H1 (cell line): ENCODE measurements at regions not wholly inside any gene's neighbourhood (a gene's known extent, or its start where the extent isn't known, plus 50 kb on each side); places are given as distances from the start of the nearest gene placed in this dataset.

Experiments used
- CTCF ChIA-PET: fragments of 300-600 bp; sonication (Branson Sonifier 250); formaldehyde crosslinking; loops from one replicate; lab custom pipeline; 2021; ENCODE audit not compliant: partially characterized antibody; lab: Charles Lee
- POLR2A ChIA-PET: fragments of 300-600 bp; sonication (Branson Sonifier 250); formaldehyde crosslinking; loops from one replicate; lab custom pipeline; 2021; ENCODE audit warnings: inconsistent platforms; ENCODE audit not compliant: partially characterized antibody; lab: Charles Lee
- DNase-seq, 2 experiments: peaks; one replicate each; pipeline versions ENCODE4 v3.0.0 to v3.0.0-alpha.2; 2010 to 2022; ENCODE audit warnings: low spot score in 2 of 2, low read depth in 1 of 2, mixed read lengths in 1 of 2
- FAIRE-seq: peaks from 2 replicates; lab custom pipeline; 2011; peaks lifted over from hg19 to GRCh38; lab: Jason Lieb, UNC
- H2AFZ ChIP-seq: 2 replicates; pipeline ENCODE4 v1.8.1; 2012; ENCODE audit warnings: low read length, inconsistent platforms
- H2AK5ac ChIP-seq: 2 replicates; pipeline ENCODE4 v1.6.1; 2013; ENCODE audit warnings: low read depth, low read length
- H2BK120ac ChIP-seq: replicated peaks from 2 replicates; pipeline ENCODE3; 2013; ENCODE audit warnings: low read depth, low read length, inconsistent platforms
- H2BK12ac ChIP-seq: 2 replicates; pipeline ENCODE4 v1.6.1; 2013; ENCODE audit warnings: low read depth, low read length
- H2BK15ac ChIP-seq: 2 replicates; pipeline ENCODE4 v1.6.1; 2013; ENCODE audit warnings: low read length
- H2BK20ac ChIP-seq: 2 replicates; pipeline ENCODE4 v1.6.1; 2013; ENCODE audit warnings: low read length
- H2BK5ac ChIP-seq: 2 replicates; pipeline ENCODE4 v1.6.1; 2013; ENCODE audit warnings: low read depth, low read length
- H3K14ac ChIP-seq: 2 replicates; pipeline ENCODE4 v1.6.1; 2013; ENCODE audit warnings: inconsistent platforms; ENCODE audit not compliant: insufficient read length
- H3K18ac ChIP-seq: 2 replicates; pipeline ENCODE4 v1.6.1; 2013; ENCODE audit warnings: low read length; ENCODE audit errors: extremely low read depth
- H3K23ac ChIP-seq: 2 replicates; pipeline ENCODE4 v1.6.1; 2013; ENCODE audit warnings: inconsistent platforms; ENCODE audit not compliant: insufficient read length
- H3K23me2 ChIP-seq: 2 replicates; pipeline ENCODE4 v1.6.1; 2013; ENCODE audit warnings: low read depth, low read length
- H3K27ac ChIP-seq: 2 replicates; pipeline ENCODE4 v1.6.1; 2011; ENCODE audit warnings: low read depth, low read length, inconsistent platforms
- H3K27me3 ChIP-seq, 4 experiments: replicated peaks in 1 of 4; 1 replicate in 1 of 4; 2 replicates in 3 of 4; pipeline versions ENCODE4 v1.6.1 to v1.8.1; 2011 to 2013; ENCODE audit warnings: low read length in 3 of 4, mild to moderate bottlenecking in 3 of 4, inconsistent platforms in 2 of 4, mixed read lengths in 2 of 4, moderate library complexity in 1 of 4; ENCODE audit not compliant: control insufficient read depth in 3 of 4, insufficient read depth in 3 of 4; ENCODE audit errors: extremely low read depth in 1 of 4
- H3K36me3 ChIP-seq, 4 experiments: 2 replicates each; pipeline versions ENCODE4 v1.6.1 to v1.8.1; 2011 to 2013; ENCODE audit warnings: mild to moderate bottlenecking in 4 of 4, low read length in 3 of 4, moderate library complexity in 2 of 4, control low read depth in 1 of 4, inconsistent platforms in 1 of 4; ENCODE audit not compliant: insufficient read depth in 4 of 4, control insufficient read depth in 2 of 4
- H3K4ac ChIP-seq: replicated peaks from 2 replicates; pipeline ENCODE3; 2013; ENCODE audit warnings: low read length, low read depth, mixed read lengths, inconsistent platforms; ENCODE audit not compliant: insufficient read length
- H3K4me1 ChIP-seq, 4 experiments: replicated peaks in 1 of 4; 1 replicate in 1 of 4; 2 replicates in 3 of 4; pipeline versions ENCODE4 v1.6.1 to v1.8.1; 2011 to 2013; ENCODE audit warnings: low read length in 3 of 4, inconsistent platforms in 2 of 4, mixed read lengths in 1 of 4; ENCODE audit not compliant: insufficient read depth in 4 of 4, control insufficient read depth in 3 of 4
- H3K4me2 ChIP-seq, 2 experiments: 2 replicates each; pipeline versions ENCODE4 v1.6.1 to v1.8.1; 2011 to 2013; ENCODE audit warnings: low read depth in 2 of 2, low read length in 2 of 2, control low read depth in 1 of 2, inconsistent platforms in 1 of 2, mild to moderate bottlenecking in 1 of 2; ENCODE audit not compliant: insufficient read depth in 1 of 2
- H3K4me3 ChIP-seq, 4 experiments: fragments of 200-600, 300-600 bp in 1 of 4; sonication (generic), shearing (Covaris generic), sonication (Bioruptor Twin) in 1 of 4; 2 replicates each; pipeline versions ENCODE4 v1.5.1 to v1.8.1; 2011 to 2016; ENCODE audit warnings: low read length in 4 of 4, low read depth in 3 of 4, control low read depth in 2 of 4, inconsistent platforms in 2 of 4, mild to moderate bottlenecking in 2 of 4, mixed read lengths in 1 of 4, moderate library complexity in 1 of 4; ENCODE audit not compliant: insufficient read depth in 2 of 4; ENCODE audit errors: extremely low read depth in 1 of 4
- H3K56ac ChIP-seq: replicated peaks from 2 replicates; pipeline ENCODE3; 2013; ENCODE audit warnings: low read depth, mild to moderate bottlenecking, mixed read lengths, low read length, inconsistent platforms; ENCODE audit not compliant: insufficient read length
- H3K79me1 ChIP-seq: 2 replicates; pipeline ENCODE4 v1.6.1; 2013; ENCODE audit warnings: low read depth, low read length, control low read depth
- H3K79me2 ChIP-seq, 2 experiments: 2 replicates each; pipeline versions ENCODE4 v1.6.1 to v1.8.1; 2012 to 2013; ENCODE audit warnings: low read length in 2 of 2, mild to moderate bottlenecking in 2 of 2, inconsistent platforms in 1 of 2; ENCODE audit not compliant: insufficient read depth in 2 of 2, control insufficient read depth in 1 of 2
- H3K9ac ChIP-seq, 4 experiments: replicated peaks in 1 of 4; 1 replicate in 1 of 4; 2 replicates in 3 of 4; pipeline versions ENCODE4 v1.6.1 to v1.8.1; 2011 to 2013; ENCODE audit warnings: low read depth in 3 of 4, low read length in 3 of 4, control low read depth in 2 of 4, mild to moderate bottlenecking in 2 of 4, moderate library complexity in 2 of 4, inconsistent platforms in 1 of 4; ENCODE audit errors: extremely low read depth in 1 of 4
- H3K9me3 ChIP-seq, 2 experiments: 2 replicates each; pipeline versions ENCODE4 v1.6.1 to v1.8.1; 2012 to 2013; ENCODE audit warnings: mild to moderate bottlenecking in 2 of 2, moderate library complexity in 2 of 2, control low read depth in 1 of 2, inconsistent platforms in 1 of 2, low read depth in 1 of 2, low read length in 1 of 2, mixed read lengths in 1 of 2; ENCODE audit not compliant: insufficient read depth in 2 of 2
- H4K20me1 ChIP-seq, 2 experiments: replicated peaks in 1 of 2; 2 replicates each; pipeline versions ENCODE3 to v1.8.1; 2011 to 2013; ENCODE audit warnings: inconsistent platforms in 2 of 2, low read length in 2 of 2, mild to moderate bottlenecking in 1 of 2; ENCODE audit not compliant: insufficient read depth in 2 of 2, control insufficient read depth in 1 of 2
- H4K5ac ChIP-seq: 2 replicates; pipeline ENCODE4 v1.6.1; 2013; ENCODE audit warnings: low read length, low read depth, mixed read lengths, inconsistent platforms; ENCODE audit not compliant: insufficient read length
- H4K8ac ChIP-seq: 2 replicates; pipeline ENCODE4 v1.8.0; 2013; ENCODE audit warnings: mild to moderate bottlenecking, moderate library complexity, low read length, inconsistent platforms; ENCODE audit not compliant: insufficient read depth; ENCODE audit errors: extremely low read depth
- H4K91ac ChIP-seq: replicated peaks from 2 replicates; pipeline ENCODE3; 2013; ENCODE audit warnings: low read length, mixed read lengths, inconsistent platforms; ENCODE audit not compliant: insufficient read length
- ATF2 ChIP-seq: IDR thresholded peaks from 2 replicates; pipeline ENCODE4 v1.6.1; 2012; ENCODE audit warnings: low read length, inconsistent platforms
- BACH1 ChIP-seq: IDR thresholded peaks from 2 replicates; pipeline ENCODE4 v1.6.1; 2012; ENCODE audit warnings: low read length, improper control_type of control experiment
- BRCA1 ChIP-seq: IDR thresholded peaks from 2 replicates; pipeline ENCODE4 v1.6.1; 2012; ENCODE audit warnings: low read depth, low read length, improper control_type of control experiment
- CBX5 ChIP-seq: fragments of 300-800, 300-1000 bp; sonication (generic); IDR thresholded peaks from 2 replicates; pipeline ENCODE4 v1.7.1; 2016; ENCODE audit warnings: antibody characterized with exemption, low read length, low read depth
- CHD1 ChIP-seq: IDR thresholded peaks from 2 replicates; pipeline ENCODE4 v1.6.1; 2012; ENCODE audit warnings: low read depth, low read length, improper control_type of control experiment
- EZH2 ChIP-seq: fragments of 200-600 bp; sonication (generic); IDR thresholded peaks from 2 replicates; pipeline ENCODE4 v1.7.1; 2012; ENCODE audit warnings: low read depth, mild to moderate bottlenecking, moderate library complexity, low read length, inconsistent platforms; ENCODE audit not compliant: severe bottlenecking
- GTF2F1 ChIP-seq: IDR thresholded peaks from 2 replicates; pipeline ENCODE4 v1.6.1; 2012; ENCODE audit warnings: low read depth, low read length, improper control_type of control experiment, borderline replicate concordance
- HDAC6 ChIP-seq: IDR thresholded peaks from one replicate; pipeline ENCODE4 v1.7.1; 2012; ENCODE audit warnings: low read depth, mild to moderate bottlenecking, inconsistent platforms, low read length, moderate library complexity
- KDM4A ChIP-seq: IDR thresholded peaks from one replicate; pipeline ENCODE4 v1.7.1; 2012; ENCODE audit warnings: low read depth, mild to moderate bottlenecking, moderate library complexity, low read length, inconsistent platforms; ENCODE audit not compliant: severe bottlenecking
- KDM5A ChIP-seq: fragments of 200-600 bp; IDR thresholded peaks from 2 replicates; pipeline ENCODE4 v1.7.1; 2012; ENCODE audit warnings: mild to moderate bottlenecking, low read length, inconsistent platforms, mixed read lengths
- MAX ChIP-seq: IDR thresholded peaks from 2 replicates; pipeline ENCODE4 v1.6.1; 2012; ENCODE audit warnings: inconsistent platforms
- PHF8 ChIP-seq: fragments of 200-600 bp; sonication (generic); conservative IDR thresholded peaks from 2 replicates; pipeline ENCODE4 v1.7.1; 2012; ENCODE audit warnings: low read depth, mild to moderate bottlenecking, inconsistent platforms, low read length, moderate library complexity
- TCF12 ChIP-seq: IDR thresholded peaks from 2 replicates; pipeline ENCODE4 v1.6.1; 2011; ENCODE audit warnings: low read depth, mild to moderate bottlenecking, low read length
- WGBS, 2 experiments: shearing (Covaris generic) in 1 of 2; methylation state at CpG; one replicate each; pipeline versions ENCODE4 v1.1.6 to v1.1.7; 2013 to 2015; ENCODE audit warnings: low lambda C conversion rate in 2 of 2, mixed read lengths in 2 of 2, inconsistent platforms in 1 of 2, low coverage in 1 of 2, missing lambda C conversion rate in 1 of 2; ENCODE audit not compliant: insufficient replicate concordance in 2 of 2, insufficient coverage in 1 of 2, insufficient read length in 1 of 2; ENCODE audit errors: extremely low coverage in 1 of 2, missing lambda C conversion rate in 1 of 2; 5-methylcytosine and 5-hydroxymethylcytosine counted together

GRCh38 chr4:128600410-128600809 lies 209.1 kb upstream of the JADE1 start:
- no peaks in the 10 kb centered on the region for H3K79me2 ChIP-seq
- H3K23me2 ChIP-seq = no peaks in the 10 kb centered on the region
- WGBS, 2 experiments = 98% methylated on average over 3 of the region's 3 CpGs; no CpG with 5 or more reads in 1 of the 2 experiments
- DNase-seq (peak in 1 of 2 experiments; percentile 31), FAIRE-seq (no peak)
- no peak overlapping the region for H2BK20ac ChIP-seq
- peaks cover 0 to 5% (median under 1%) of the 10 kb centered on the region in 4 experiments; a peak in 3 of 7 replicates for H3K4me1 ChIP-seq
- H3K56ac ChIP-seq = no peak overlapping the region
- no peaks in the 10 kb centered on the region for H4K20me1 ChIP-seq
- H3K9me3 ChIP-seq = no peaks in the 10 kb centered on the region
- no peaks in the 10 kb centered on the region for H3K79me1 ChIP-seq
- H3K18ac ChIP-seq = no peak overlapping the region
- H2BK12ac ChIP-seq = peak overlapping the region; percentile 86; the same call in 1 of the 2 replicates
- no peak overlapping the region for H2AK5ac ChIP-seq
- H4K91ac ChIP-seq = no peak overlapping the region
- no peak overlapping the region for H3K27ac ChIP-seq
- TF ChIP-seq HDAC6 (no peak), GTF2F1 (no peak), MAX (no peak), KDM5A (no peak), CHD1 (no peak), EZH2 (no peak), BRCA1 (no peak), BACH1 (no peak), PHF8 (no peak), KDM4A (no peak), CBX5 (no peak), TCF12 (no peak), ATF2 (no peak)
- no peak overlapping the region for H2BK120ac ChIP-seq
- no peak overlapping the region for H3K23ac ChIP-seq
- no peaks in the 10 kb centered on the region for H3K27me3 ChIP-seq
- H3K4me2 ChIP-seq = no peak overlapping the region
- H3K4ac ChIP-seq = no peak overlapping the region
- POLR2A ChIA-PET = no interaction called here
- H3K36me3 ChIP-seq = no peaks in the 10 kb centered on the region
- no peak overlapping the region for H3K4me3 ChIP-seq
- H4K8ac ChIP-seq = no peak overlapping the region
- H2BK15ac ChIP-seq = no peak overlapping the region
- H3K14ac ChIP-seq = no peak overlapping the region
- H3K9ac ChIP-seq = no peak overlapping the region
- H2BK5ac ChIP-seq = no peak overlapping the region
- H2AFZ ChIP-seq = 0 out of 2 replicates have a peak overlapping the region, but pooled peaks have one; percentile 23
- CTCF ChIA-PET = interaction anchor here (0.7 to 4.0 kb wide), 5 partner anchors 15 to 147 kb away, joined by 3 to 18 read pairs (median 6); no protein-coding TSS in a partner anchor
- no peak overlapping the region for H4K5ac ChIP-seq
